ENCODE measurements at regions not wholly inside any gene's neighbourhood (a gene's known extent, or its start where the extent isn't known, plus 50 kb on each side); places are given as distances from the start of the nearest gene placed in this dataset.

- CTCF ChIA-PET: no interaction called here
- no peak overlapping the region for H2AFZ ChIP-seq (ENCODE audit: low read length)
Observed at GRCh38 chr10:83724471-83725241, 414.7 kb upstream of the GHITM start.

GRCh38 chr10:83725567-83725966, 413.7 kb upstream of the GHITM start:
- POLR2A ChIA-PET (ENCODE audit: unreplicated experiment): no interaction called here
- Histone ChIP-seq H3K36me3 (ENCODE audit: low read depth, low read length) (no peaks in the 10 kb centered on the region), H3K79me2 (ENCODE audit: low read length) (no peaks in the 10 kb centered on the region), H3F3A (ENCODE audit: low read length, unreplicated experiment) (no peaks in the 10 kb centered on the region), H3K27ac (ENCODE audit: low read length) (no peak overlapping the region), H3K4me1 (ENCODE audit: insufficient read depth, low read length) (no peaks in the 10 kb centered on the region), H3K4me2 (ENCODE audit: low read length) (no peak overlapping the region), H3K4me3 (ENCODE audit: low read length) (no peak overlapping the region), H3K27me3 (ENCODE audit: low read length) (no peaks in the 10 kb centered on the region), H3K9me2 (replicated peaks; ENCODE audit: low read length) (no peaks in the 10 kb centered on the region), H4K20me1 (ENCODE audit: low read length) (no peaks in the 10 kb centered on the region), H2AFZ (ENCODE audit: low read length) (no peak overlapping the region), H3K9ac (ENCODE audit: low read length) (no peak overlapping the region), H3K9me3 (ENCODE audit: low read length) (no peaks in the 10 kb centered on the region)
- CTCF ChIA-PET: no interaction called here
- ATAC-seq (no peak), DNase-seq (no peak)
- BruUV-seq (replicated peaks): no TSS peak
- intact Hi-C loops (cut with micrococcal nuclease): no loop called here
- no peak for TF ChIP-seq EZH2phosphoT487 (IDR thresholded peaks at IDR 0.05; ENCODE audit: borderline replicate concordance, low read length)
- no peak for TF ChIP-seq EZH2 (IDR thresholded peaks at IDR 0.05; ENCODE audit: low read length, unreplicated experiment)
- no peak for TF ChIP-seq CTCF (conservative IDR thresholded peaks at IDR 0.05; ENCODE audit: low read depth, low read length)

More at GRCh38 chr10:83724471-83725241, 414.7 kb upstream of the GHITM start:
- Histone ChIP-seq H3K9me3 (ENCODE audit: low read length) (no peaks in the 10 kb centered on the region), H3K4me1 (ENCODE audit: insufficient read depth, low read length) (no peaks in the 10 kb centered on the region), H3K4me3 (ENCODE audit: low read length) (no peak overlapping the region), H4K20me1 (ENCODE audit: low read length) (no peaks in the 10 kb centered on the region), H3K27ac (ENCODE audit: low read length) (no peak overlapping the region), H3K36me3 (ENCODE audit: low read depth, low read length) (no peaks in the 10 kb centered on the region), H3K9me2 (replicated peaks; ENCODE audit: low read length) (no peaks in the 10 kb centered on the region), H3F3A (ENCODE audit: low read length, unreplicated experiment) (no peaks in the 10 kb centered on the region), H3K79me2 (ENCODE audit: low read length) (no peaks in the 10 kb centered on the region), H3K4me2 (ENCODE audit: low read length) (no peak overlapping the region), H3K9ac (ENCODE audit: low read length) (no peak overlapping the region), H3K27me3 (ENCODE audit: low read length) (no peaks in the 10 kb centered on the region)
- TF ChIP-seq EZH2phosphoT487 (IDR thresholded peaks at IDR 0.05; ENCODE audit: borderline replicate concordance, low read length): no peak
- TF ChIP-seq CTCF (conservative IDR thresholded peaks at IDR 0.05; ENCODE audit: low read depth, low read length): no peak
- TF ChIP-seq EZH2 (IDR thresholded peaks at IDR 0.05; ENCODE audit: low read length, unreplicated experiment): no peak
- no peak for ATAC-seq
- POLR2A ChIA-PET (ENCODE audit: unreplicated experiment): no interaction called here
- BruUV-seq (replicated peaks): no TSS peak
- no peak for DNase-seq
- intact Hi-C loops (cut with micrococcal nuclease): no loop called here

GRCh38 chr10:83734278-83734677, 405.0 kb upstream of the GHITM start:
- no peak for TF ChIP-seq EZH2 (IDR thresholded peaks at IDR 0.05; ENCODE audit: low read length, unreplicated experiment)
- no peak for TF ChIP-seq CTCF (conservative IDR thresholded peaks at IDR 0.05; ENCODE audit: low read depth, low read length)
- TF ChIP-seq EZH2phosphoT487 (IDR thresholded peaks at IDR 0.05; ENCODE audit: borderline replicate concordance, low read length): no peak
- no TSS peak for BruUV-seq (replicated peaks)

More at GRCh38 chr10:83734278-83734677, 405.0 kb upstream of the GHITM start:
- H3K27ac ChIP-seq (ENCODE audit: low read length): no peak overlapping the region
- H3K36me3 ChIP-seq (ENCODE audit: low read depth, low read length): no peaks in the 10 kb centered on the region
- ChIA-PET POLR2A (ENCODE audit: unreplicated experiment) (no interaction called here), CTCF (no interaction called here)
- H3K27me3 ChIP-seq (ENCODE audit: low read length): no peaks in the 10 kb centered on the region
- H3K4me2 ChIP-seq (ENCODE audit: low read length): no peak overlapping the region
- H4K20me1 ChIP-seq (ENCODE audit: low read length): no peaks in the 10 kb centered on the region
- no peak for ATAC-seq
- intact Hi-C loops (cut with micrococcal nuclease): no loop called here
- H3K9me3 ChIP-seq (ENCODE audit: low read length): no peaks in the 10 kb centered on the region
- H2AFZ ChIP-seq (ENCODE audit: low read length): no peak overlapping the region
- no peak for DNase-seq
- H3F3A ChIP-seq (ENCODE audit: low read length, unreplicated experiment): no peaks in the 10 kb centered on the region
- no peaks in the 10 kb centered on the region for H3K79me2 ChIP-seq (ENCODE audit: low read length)
- no peaks in the 10 kb centered on the region for H3K9me2 ChIP-seq (replicated peaks; ENCODE audit: low read length)
- H3K4me1 ChIP-seq (ENCODE audit: insufficient read depth, low read length): no peaks in the 10 kb centered on the region
- H3K9ac ChIP-seq (ENCODE audit: low read length): no peak overlapping the region
- no peak overlapping the region for H3K4me3 ChIP-seq (ENCODE audit: low read length)

Measured in PC-3 (cell line).